Erythroblast (primary cell): ENCODE measurements at regions not wholly inside any gene's neighbourhood (a gene's known extent, or its start where the extent isn't known, plus 50 kb on each side); places are given as distances from the start of the nearest gene placed in this dataset.

Source experiments
- GATA1 ChIP-seq: IDR thresholded peaks from 2 replicates; pipeline ENCODE4 v1.6.1; 2011; ENCODE audit warnings: low read depth, mild to moderate bottlenecking, control low read depth, low read length, moderate library complexity
- POLR2A ChIP-seq: IDR thresholded peaks from 2 replicates; pipeline ENCODE4 v1.6.1; 2011; ENCODE audit warnings: mild to moderate bottlenecking, low read length

- TF ChIP-seq POLR2A (no peak), GATA1 (no peak)
Observed at GRCh38 chr5:97559827-97560598, 377.0 kb upstream of the RIOK2 start.
